ENCODE measurements at regions not wholly inside any gene's neighbourhood (a gene's known extent, or its start where the extent isn't known, plus 50 kb on each side); places are given as distances from the start of the nearest gene placed in this dataset.

DNA sequence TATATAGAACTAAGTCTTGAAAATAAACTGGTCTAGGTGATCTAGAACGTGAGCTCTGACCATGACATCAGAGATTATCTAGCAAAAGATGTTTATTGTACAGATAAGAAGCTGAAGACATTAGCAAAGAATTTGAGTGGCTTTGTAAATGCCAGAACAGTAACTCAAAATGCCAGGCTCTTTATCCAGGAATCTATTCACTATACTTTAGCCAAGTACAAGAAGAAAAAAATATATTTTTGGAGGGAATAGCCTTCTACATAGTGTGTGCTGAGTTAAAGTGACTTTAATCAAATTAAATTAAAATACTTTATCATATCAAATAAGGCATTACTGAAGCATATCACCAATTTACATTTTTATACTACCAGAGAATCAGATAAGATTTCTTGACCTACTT lies 132.6 kb upstream of the ITGA1 start:
- no peak for TF ChIP-seq CTCF (conservative IDR thresholded peaks at IDR 0.05; ENCODE audit: low read depth, low read length)
- TF ChIP-seq EZH2 (IDR thresholded peaks at IDR 0.05; ENCODE audit: low read length, unreplicated experiment): no peak

Measured in PC-3 (cell line).